ENCODE measurements at regions not wholly inside any gene's neighbourhood (a gene's known extent, or its start where the extent isn't known, plus 50 kb on each side); places are given as distances from the start of the nearest gene placed in this dataset.

GRCh38 chr17:68172461-68172954 is 75.3 kb upstream of the AMZ2 start:
- H3K9ac ChIP-seq: no peak overlapping the region
- H3K9me2 ChIP-seq: no peaks in the 10 kb centered on the region
- POLR2A ChIA-PET: interaction anchor here (1.2 kb wide), 1 partner anchor 71 kb away, joined by 3 read pairs; no protein-coding TSS in a partner anchor
- H3F3A ChIP-seq (replicated peaks; ENCODE audit: insufficient read depth): no peaks in the 10 kb centered on the region
- TF ChIP-seq SMC3 (IDR thresholded peaks at IDR 0.05; ENCODE audit: low read depth, low read length) (peak; percentile 89), CTCF (IDR thresholded peaks at IDR 0.05) (peak; percentile 99), RAD21 (IDR thresholded peaks at IDR 0.05; ENCODE audit: low read length) (peak; percentile 95), RCOR1 (IDR thresholded peaks at IDR 0.05; ENCODE audit: low read length) (no peak)
- H3K4me2 ChIP-seq: no peak overlapping the region
- H3K27me3 ChIP-seq (ENCODE audit: insufficient read depth): no peaks in the 10 kb centered on the region
- H3K36me3 ChIP-seq (replicated peaks in 1 of 2; ENCODE audit: control insufficient read depth in 1 of 2, insufficient read depth in 2 of 2, low read length in 1 of 2): no peaks in the 10 kb centered on the region
- no peaks in the 10 kb centered on the region for H4K20me1 ChIP-seq (ENCODE audit: insufficient read depth)
- no peaks in the 10 kb centered on the region for H3K79me2 ChIP-seq (ENCODE audit: insufficient read depth)
- peak; percentile 77 for DNase-seq
- no peak overlapping the region; the same call in 1 of the 2 replicates for H2AFZ ChIP-seq (ENCODE audit: low read depth)
- H3K4me3 ChIP-seq (ENCODE audit: low read depth in 2 of 2, low read length in 1 of 2): no peak overlapping the region
- H3K9me3 ChIP-seq: no peaks in the 10 kb centered on the region
- CTCF ChIA-PET: interaction anchor here (0.6 to 9.3 kb wide), 41 partner anchors 11 to 505 kb away, joined by 3 to 194 read pairs (median 4); partner anchors contain the start of gene AMZ2
- no peak overlapping the region for H3K27ac ChIP-seq (ENCODE audit: low read depth in 2 of 2, low read length in 1 of 2)
- 11% methylated on average over 11 of the region's 13 CpGs for WGBS (ENCODE audit: low lambda C conversion rate)
- H3K4me1 ChIP-seq (ENCODE audit: control insufficient read depth in 1 of 2, insufficient read depth in 2 of 2, low read depth in 1 of 2, low read length in 1 of 2): no peaks in the 10 kb centered on the region

GRCh38 chr17:68175416-68175815 is 72.4 kb upstream of the AMZ2 start:
- H3K4me3 ChIP-seq (ENCODE audit: low read depth in 2 of 2, low read length in 1 of 2): no peak overlapping the region
- TF ChIP-seq USF1 (IDR thresholded peaks at IDR 0.05; ENCODE audit: borderline replicate concordance, low read depth): no peak
- TF ChIP-seq PBX3 (IDR thresholded peaks at IDR 0.05): no peak
- TF ChIP-seq TEAD4 (IDR thresholded peaks at IDR 0.05; ENCODE audit: borderline replicate concordance, insufficient read depth): no peak
- no peak for TF ChIP-seq SIN3A (IDR thresholded peaks at IDR 0.05; ENCODE audit: borderline replicate concordance, low read depth, low read length)
- no peak for TF ChIP-seq RXRA (IDR thresholded peaks at IDR 0.05; ENCODE audit: borderline replicate concordance, low read depth)
- no peak for TF ChIP-seq TAF1 (IDR thresholded peaks at IDR 0.05; ENCODE audit: borderline replicate concordance, low read depth, low read length)
- TF ChIP-seq EP300 (IDR thresholded peaks at IDR 0.05; ENCODE audit: borderline replicate concordance in 1 of 2, low read depth in 1 of 2, low read length in 1 of 2): no peak
- no peaks in the 10 kb centered on the region for H3K27me3 ChIP-seq (ENCODE audit: insufficient read depth)
- 82% methylated on average over 2 of the region's 2 CpGs for WGBS (ENCODE audit: low lambda C conversion rate)
- H4K20me1 ChIP-seq (ENCODE audit: insufficient read depth): no peaks in the 10 kb centered on the region
- DNase-seq: no peak
- no peak overlapping the region for H3K9ac ChIP-seq
- H3K9me3 ChIP-seq: no peaks in the 10 kb centered on the region
- H3K79me2 ChIP-seq (ENCODE audit: insufficient read depth): no peaks in the 10 kb centered on the region
- no peak overlapping the region for H3K4me2 ChIP-seq
- H3K27ac ChIP-seq (ENCODE audit: low read depth in 2 of 2, low read length in 1 of 2): no peak overlapping the region
- H3K4me1 ChIP-seq (ENCODE audit: control insufficient read depth in 1 of 2, insufficient read depth in 2 of 2, low read depth in 1 of 2, low read length in 1 of 2): no peaks in the 10 kb centered on the region
- H3K36me3 ChIP-seq (replicated peaks in 1 of 2; ENCODE audit: control insufficient read depth in 1 of 2, insufficient read depth in 2 of 2, low read length in 1 of 2): no peaks in the 10 kb centered on the region
- ChIA-PET CTCF (interaction anchor here (3.5 kb wide), 1 partner anchor 25 kb away, joined by 33 read pairs; no protein-coding TSS in a partner anchor), POLR2A (no interaction called here)
- H3F3A ChIP-seq (replicated peaks; ENCODE audit: insufficient read depth): no peaks in the 10 kb centered on the region
- no peaks in the 10 kb centered on the region for H3K9me2 ChIP-seq
- H2AFZ ChIP-seq (ENCODE audit: low read depth): no peak overlapping the region

All from SK-N-SH (cell line).